ENCODE measurements at regions not wholly inside any gene's neighbourhood (a gene's known extent, or its start where the extent isn't known, plus 50 kb on each side); places are given as distances from the start of the nearest gene placed in this dataset.
A peak's percentile ranks its signal among the peaks of the same experiment; 100 is the strongest.

GRCh38 chr5:18305288-18305924, 671.1 kb downstream of the TAF11L14 start:
- Histone ChIP-seq H3K9me3 (ENCODE audit: control insufficient read depth, insufficient read depth, low read length) (no peaks in the 10 kb centered on the region), H3K27ac (ENCODE audit: insufficient read depth, low read length) (no peak overlapping the region), H4K5ac (ENCODE audit: low read depth, low read length) (no peak overlapping the region), H2BK20ac (ENCODE audit: low read depth, low read length) (no peak overlapping the region), H3K18ac (ENCODE audit: low read depth, low read length) (no peak overlapping the region), H4K20me1 (ENCODE audit: insufficient read depth, low read length) (no peaks in the 10 kb centered on the region), H3K4me2 (ENCODE audit: low read depth, low read length) (no peak overlapping the region), H2BK5ac (ENCODE audit: low read depth, low read length, poor library complexity, severe bottlenecking) (no peak overlapping the region), H3K27me3 (ENCODE audit: control insufficient read depth, insufficient read depth, low read length) (no peaks in the 10 kb centered on the region), H2AK5ac (ENCODE audit: low read depth, low read length) (no peak overlapping the region), H3K9me1 (ENCODE audit: insufficient read depth, low read length) (no peaks in the 10 kb centered on the region), H3K36me3 (ENCODE audit: control insufficient read depth, insufficient read depth, low read length) (no peaks in the 10 kb centered on the region), H2AK9ac (replicated peaks; ENCODE audit: low read depth, low read length, poor library complexity) (no peak overlapping the region), H4K8ac (ENCODE audit: low read depth in 2 of 2, low read length in 2 of 2) (no peak overlapping the region), H3K23ac (ENCODE audit: low read depth, low read length) (no peak overlapping the region), H2AFZ (replicated peaks; ENCODE audit: low read length, poor library complexity) (no peak overlapping the region), H3K14ac (replicated peaks; ENCODE audit: low read depth, low read length) (no peak overlapping the region), H3K9ac (ENCODE audit: low read depth, low read length) (no peak overlapping the region), H3K4me3 (ENCODE audit: insufficient read depth, low read depth, low read length) (no peak overlapping the region), H4K91ac (ENCODE audit: insufficient read depth, low read depth, low read length) (no peak overlapping the region), H2BK15ac (ENCODE audit: low read depth, low read length) (no peak overlapping the region), H2BK120ac (ENCODE audit: low read depth, low read length) (no peak overlapping the region), H3K4me1 (ENCODE audit: control insufficient read depth, insufficient read depth, low read length) (no peaks in the 10 kb centered on the region), H3K79me1 (ENCODE audit: low read depth in 1 of 2, low read length in 2 of 2) (no peaks in the 10 kb centered on the region), H3K56ac (ENCODE audit: extremely low read depth, insufficient read depth, low read length) (no peak overlapping the region), H3K4ac (ENCODE audit: low read depth, low read length) (no peak overlapping the region)
- POLR2A ChIA-PET (ENCODE audit: unreplicated experiment), result no interaction called here
- dilution Hi-C loops (cut with HindIII; ENCODE audit: low sequenced_read_pairs, unreplicated experiment), result no loop called here
- intact Hi-C loops (cut with micrococcal nuclease), result loop anchor here (1.0 to 2.0 kb wide), 2 partner anchors 1021 to 1089 kb away; no protein-coding TSS in a partner anchor
- ATAC-seq (ENCODE audit: low read depth) (peak; percentile 90), DNase-seq (peak; percentile 39)
- CTCF ChIA-PET, result interaction anchor here (1.0 to 3.7 kb wide), 3 partner anchors 10 to 1090 kb away, joined by 3 to 27 read pairs (median 4); no protein-coding TSS in a partner anchor
- TF ChIP-seq CTCF (conservative IDR thresholded peaks at IDR 0.05; ENCODE audit: low read depth, low read length) (peak; percentile 77), SMC3 (IDR thresholded peaks at IDR 0.05; ENCODE audit: low read depth, low read length) (peak; percentile 83), RAD21 (IDR thresholded peaks at IDR 0.05; ENCODE audit: low read length) (peak; percentile 81), BHLHE40 (IDR thresholded peaks at IDR 0.05; ENCODE audit: low read depth, low read length) (no peak)
- in situ Hi-C loops (cut with MboI; ENCODE audit: low sequenced_read_pairs), result loop anchor here (25.0 kb wide), 1 partner anchor 1818 kb away; no protein-coding TSS in a partner anchor
- WGBS, 2 experiments (ENCODE audit: extremely low coverage in 2 of 2, insufficient read length in 1 of 2), result 60% methylated on average over 1 of the region's 8 CpGs; no CpG with 5 or more reads in 1 of the 2 experiments
- BruUV-seq (replicated peaks), result no TSS peak

Data from IMR-90 (cell line).